Adrenal gland (tissue), 5 donors: ENCODE measurements at regions not wholly inside any gene's neighbourhood (a gene's known extent, or its start where the extent isn't known, plus 50 kb on each side); places are given as distances from the start of the nearest gene placed in this dataset.

Source experiments
- POLR2A ChIP-seq, 2 donors: fragments of 450-650 bp; IDR thresholded peaks; one replicate each; pipeline ENCODE4 v1.6.1; 2017; ENCODE audit warnings: antibody characterized with exemption in 2 of 2, mild to moderate bottlenecking in 2 of 2, moderate library complexity in 1 of 2
- TF ChIP-seq, protein P1 (sequence below), 6 experiments: fragments of 450-650 bp in 4 of 6; fragments of 200-600 bp in 2 of 6; sonication (generic) in 1 of 6; IDR thresholded peaks; 1 replicate in 5 of 6; 2 replicates in 1 of 6; pipeline versions ENCODE4 v1.5.1 to v1.8.0; 2016 to 2021; ENCODE audit warnings: antibody characterized with exemption in 6 of 6, mild to moderate bottlenecking in 2 of 6, moderate library complexity in 1 of 6
- donor health status: DM: no; HTN: no; CAD: no.

DNA sequence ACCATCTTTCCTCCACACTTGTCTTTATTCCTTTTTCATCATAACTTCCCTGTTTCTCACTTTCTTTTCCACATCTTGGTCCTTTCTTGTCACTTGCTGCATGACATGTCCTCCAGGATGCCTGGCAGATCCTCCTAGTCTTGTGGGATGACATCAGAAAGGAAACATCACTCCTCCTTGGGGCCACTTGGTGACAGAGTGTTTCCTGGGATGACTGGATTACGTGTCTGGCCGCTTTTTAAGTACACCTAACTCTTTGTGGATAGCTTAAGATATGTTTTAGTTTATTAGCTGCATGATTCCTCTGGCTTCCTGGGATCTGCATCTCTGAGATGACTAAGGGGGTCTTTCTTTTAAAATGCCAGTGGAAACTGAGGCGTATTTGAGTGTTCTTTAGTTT is 363.5 kb upstream of the FRG2C start:
- TF ChIP-seq, protein P1, sequence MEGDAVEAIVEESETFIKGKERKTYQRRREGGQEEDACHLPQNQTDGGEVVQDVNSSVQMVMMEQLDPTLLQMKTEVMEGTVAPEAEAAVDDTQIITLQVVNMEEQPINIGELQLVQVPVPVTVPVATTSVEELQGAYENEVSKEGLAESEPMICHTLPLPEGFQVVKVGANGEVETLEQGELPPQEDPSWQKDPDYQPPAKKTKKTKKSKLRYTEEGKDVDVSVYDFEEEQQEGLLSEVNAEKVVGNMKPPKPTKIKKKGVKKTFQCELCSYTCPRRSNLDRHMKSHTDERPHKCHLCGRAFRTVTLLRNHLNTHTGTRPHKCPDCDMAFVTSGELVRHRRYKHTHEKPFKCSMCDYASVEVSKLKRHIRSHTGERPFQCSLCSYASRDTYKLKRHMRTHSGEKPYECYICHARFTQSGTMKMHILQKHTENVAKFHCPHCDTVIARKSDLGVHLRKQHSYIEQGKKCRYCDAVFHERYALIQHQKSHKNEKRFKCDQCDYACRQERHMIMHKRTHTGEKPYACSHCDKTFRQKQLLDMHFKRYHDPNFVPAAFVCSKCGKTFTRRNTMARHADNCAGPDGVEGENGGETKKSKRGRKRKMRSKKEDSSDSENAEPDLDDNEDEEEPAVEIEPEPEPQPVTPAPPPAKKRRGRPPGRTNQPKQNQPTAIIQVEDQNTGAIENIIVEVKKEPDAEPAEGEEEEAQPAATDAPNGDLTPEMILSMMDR (IDR thresholded peaks at IDR 0.05): no peak
- TF ChIP-seq POLR2A (IDR thresholded peaks at IDR 0.05): no peak
